A549 (cell line): ENCODE measurements at regions not wholly inside any gene's neighbourhood (a gene's known extent, or its start where the extent isn't known, plus 50 kb on each side); places are given as distances from the start of the nearest gene placed in this dataset.

Experiments
- ATAC-seq, 2 experiments: fragments of 200-7000 bp in 1 of 2; fragments of >200 bp in 1 of 2; cut with Nextera tagmentation in 1 of 2; cut with Tn5 transposase in 1 of 2; 3 replicates each; pipeline versions ENCODE4 v1.8.0 to v1.9.1; 2018 to 2020; ENCODE audit warnings: mild to moderate bottlenecking in 1 of 2, moderate library complexity in 1 of 2
- CTCF ChIA-PET: fragments of 300-600 bp; sonication (Branson Sonifier 250); formaldehyde crosslinking; extraction: SDS; loops from one replicate; lab custom pipeline; 2021; ENCODE audit warnings: antibody characterized with exemption, inconsistent platforms; lab: Yijun Ruan, JAX
- POLR2A ChIA-PET: fragments of 350-600 bp; formaldehyde crosslinking; extraction: SDS; loops from one replicate; lab custom pipeline; 2021; ENCODE audit warnings: antibody characterized with exemption, inconsistent platforms; lab: Yijun Ruan, JAX
- DNase-seq, 2 experiments: peaks; one replicate each; pipeline versions ENCODE4 v3.0.0 to v3.0.0-alpha.2; 2011 to 2016; ENCODE audit warnings: low read depth in 1 of 2, low spot score in 1 of 2
- FAIRE-seq: peaks from 2 replicates; lab custom pipeline; 2011; peaks lifted over from hg19 to GRCh38; lab: Jason Lieb, UNC
- H3K27ac ChIP-seq, 2 experiments: fragments of >200 bp; sonication (Bioruptor Twin); formaldehyde crosslinking; 3 replicates each; pipeline ENCODE4 v1.5.1; 2016 to 2017
- H3K4me1 ChIP-seq: fragments of >200 bp; sonication (Bioruptor Twin); formaldehyde crosslinking; 3 replicates; pipeline ENCODE4 v1.6.1; 2016
- H3K4me2 ChIP-seq: fragments of >200 bp; sonication (Bioruptor Twin); formaldehyde crosslinking; 3 replicates; pipeline ENCODE4 v1.6.1; 2016
- H3K4me3 ChIP-seq: fragments of >200 bp; sonication (Bioruptor Twin); formaldehyde crosslinking; 3 replicates; pipeline ENCODE4 v1.5.1; 2016
- H3K9me3 ChIP-seq: fragments of >200 bp; sonication (Bioruptor Twin); formaldehyde crosslinking; 3 replicates; pipeline ENCODE4 v1.6.1; 2016
- CBX2 ChIP-seq: fragments of 200-600 bp; sonication (generic); IDR thresholded peaks from 2 replicates; pipeline ENCODE4 v1.6.1; 2016; ENCODE audit warnings: low read depth, mild to moderate bottlenecking, borderline replicate concordance
- CEBPB ChIP-seq, 2 experiments: fragments of >200 bp in 1 of 2; sonication (Bioruptor Twin) in 1 of 2; formaldehyde crosslinking in 1 of 2; IDR thresholded peaks; 2 replicates each; pipeline ENCODE4 v1.6.1; 2012 to 2016
- CHD2 ChIP-seq: fragments of 150-350 bp; IDR thresholded peaks from 2 replicates; pipeline ENCODE4 v1.6.1; 2014; ENCODE audit warnings: low read length; ENCODE audit not compliant: partially characterized antibody
- EHF ChIP-seq: fragments of 250-450 bp; sonication (Bioruptor Pico); IDR thresholded peaks from 2 replicates; pipeline ENCODE4 v1.5.0; 2020; ENCODE audit warnings: mild to moderate bottlenecking
- EHMT2 ChIP-seq: fragments of 200-600 bp; sonication (generic); IDR thresholded peaks from 2 replicates; pipeline ENCODE4 v1.6.1; 2016; ENCODE audit warnings: antibody characterized with exemption, low read depth, mild to moderate bottlenecking, moderate library complexity
- EP300 ChIP-seq, 2 experiments: fragments of >200 bp; sonication (Bioruptor Twin); formaldehyde crosslinking; IDR thresholded peaks; 2 replicates in 1 of 2; 3 replicates in 1 of 2; pipeline ENCODE4 v1.6.1; 2016 to 2017
- ESRRA ChIP-seq: fragments of 150-350 bp; IDR thresholded peaks from 2 replicates; pipeline ENCODE4 v1.6.1; 2014; ENCODE audit warnings: mild to moderate bottlenecking, low read length, borderline replicate concordance
- FOSL2 ChIP-seq, 2 experiments: fragments of 450-650 bp in 1 of 2; fragments of >200 bp in 1 of 2; sonication (Bioruptor Twin) in 1 of 2; formaldehyde crosslinking; IDR thresholded peaks; 2 replicates each; pipeline versions ENCODE4 v1.5.0 to v1.6.1; 2016 to 2020; ENCODE audit warnings: mild to moderate bottlenecking in 1 of 2, moderate library complexity in 1 of 2
- FOXS1 ChIP-seq: fragments of 250-450 bp; sonication (Bioruptor Pico); IDR thresholded peaks from 2 replicates; pipeline ENCODE4 v1.5.0; 2020; ENCODE audit warnings: mild to moderate bottlenecking, moderate library complexity
- GATA3 ChIP-seq: IDR thresholded peaks from 2 replicates; pipeline ENCODE4 v1.6.1; 2012; ENCODE audit warnings: borderline replicate concordance
- HEYL ChIP-seq: fragments of 250-450 bp; sonication (Bioruptor Pico); IDR thresholded peaks from 2 replicates; pipeline ENCODE4 v1.8.0; 2021; ENCODE audit warnings: mild to moderate bottlenecking, moderate library complexity
- HOXA7 ChIP-seq: fragments of 250-450 bp; sonication (Bioruptor Pico); IDR thresholded peaks from 2 replicates; pipeline ENCODE4 v1.5.0; 2020; ENCODE audit warnings: mild to moderate bottlenecking, moderate library complexity
- JUN ChIP-seq, 2 experiments: fragments of >200 bp; sonication (Bioruptor Twin); formaldehyde crosslinking; IDR thresholded peaks; 2 replicates in 1 of 2; 3 replicates in 1 of 2; pipeline ENCODE4 v1.6.1; 2016 to 2017
- KDM5A ChIP-seq: fragments of 200-600 bp; sonication (generic); IDR thresholded peaks from 2 replicates; pipeline ENCODE4 v1.6.1; 2016; ENCODE audit warnings: antibody characterized with exemption, mild to moderate bottlenecking
- MAX ChIP-seq: IDR thresholded peaks from 2 replicates; pipeline ENCODE4 v1.6.1; 2012
- NPAS2 ChIP-seq: fragments of 250-450 bp; sonication (Bioruptor Pico); IDR thresholded peaks from 2 replicates; pipeline ENCODE4 v1.8.0; 2022; ENCODE audit warnings: mild to moderate bottlenecking, moderate library complexity, borderline replicate concordance
- NR3C1 ChIP-seq: fragments of >200 bp; sonication (Bioruptor Twin); formaldehyde crosslinking; IDR thresholded peaks from 3 replicates; pipeline ENCODE4 v1.6.1; 2017
- POLR2AphosphoS2 ChIP-seq: conservative IDR thresholded peaks from 2 replicates; pipeline ENCODE4 v1.6.1; 2012; ENCODE audit warnings: low read length, improper control_type of control experiment, inconsistent platforms
- RARB ChIP-seq: fragments of 250-450 bp; sonication (Bioruptor Pico); IDR thresholded peaks from 2 replicates; pipeline ENCODE4 v1.8.0; 2021; ENCODE audit warnings: mild to moderate bottlenecking, moderate library complexity
- RCOR1 ChIP-seq: fragments of 150-350 bp; IDR thresholded peaks from 2 replicates; pipeline ENCODE4 v1.6.1; 2014; ENCODE audit warnings: antibody characterized with exemption, low read length, low read depth
- REST ChIP-seq: fragments of 200-600 bp; sonication (generic); IDR thresholded peaks from 2 replicates; pipeline ENCODE4 v1.6.1; 2016; ENCODE audit warnings: antibody characterized with exemption, mild to moderate bottlenecking, moderate library complexity
- RFX5 ChIP-seq: fragments of 450-650 bp; IDR thresholded peaks from 2 replicates; pipeline ENCODE4 v1.7.1; 2014; ENCODE audit warnings: antibody characterized with exemption, mild to moderate bottlenecking, moderate library complexity
- SREBF2 ChIP-seq: fragments of 450-650 bp; IDR thresholded peaks from 2 replicates; pipeline ENCODE4 v1.6.1; 2014; ENCODE audit warnings: mild to moderate bottlenecking, moderate library complexity
- TFCP2L1 ChIP-seq: fragments of 250-450 bp; sonication (Bioruptor Pico); IDR thresholded peaks from 2 replicates; pipeline ENCODE4 v1.5.0; 2021; ENCODE audit warnings: mild to moderate bottlenecking
- ZNF302 ChIP-seq: fragments of 250-450 bp; sonication (Bioruptor Pico); IDR thresholded peaks from 2 replicates; pipeline ENCODE4 v1.9.0; 2021; ENCODE audit warnings: inconsistent platforms, mild to moderate bottlenecking, moderate library complexity
- WGBS: methylation state at CpG from one replicate; pipeline ENCODE4 v1.1.6; 2017; ENCODE audit errors: missing lambda C conversion rate; 5-methylcytosine and 5-hydroxymethylcytosine counted together
- TF ChIP-seq, protein P1 (sequence below): fragments of >200 bp; sonication (Bioruptor Twin); formaldehyde crosslinking; IDR thresholded peaks from 2 replicates; pipeline ENCODE4 v1.6.1; 2016
- TF ChIP-seq, protein P2 (sequence below): fragments of 150-350 bp; IDR thresholded peaks from 2 replicates; pipeline ENCODE4 v1.6.1; 2014; ENCODE audit warnings: low read depth, mild to moderate bottlenecking, low read length

- no peak for TF ChIP-seq ESRRA
- TF ChIP-seq CBX2: no peak
- TF ChIP-seq, protein P1, sequence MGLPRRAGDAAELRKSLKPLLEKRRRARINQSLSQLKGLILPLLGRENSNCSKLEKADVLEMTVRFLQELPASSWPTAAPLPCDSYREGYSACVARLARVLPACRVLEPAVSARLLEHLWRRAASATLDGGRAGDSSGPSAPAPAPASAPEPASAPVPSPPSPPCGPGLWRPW: no peak
- no peak for TF ChIP-seq CHD2
- TF ChIP-seq REST: no peak
- no peak for TF ChIP-seq TFCP2L1 (CRISPR knock-in tag)
- no peak for TF ChIP-seq EHMT2
- no peak for TF ChIP-seq NR3C1
- no peak for TF ChIP-seq NPAS2 (CRISPR knock-in tag)
- TF ChIP-seq FOXS1 (CRISPR knock-in tag): no peak
- TF ChIP-seq ZNF302 (CRISPR knock-in tag): no peak
- TF ChIP-seq, protein P2, sequence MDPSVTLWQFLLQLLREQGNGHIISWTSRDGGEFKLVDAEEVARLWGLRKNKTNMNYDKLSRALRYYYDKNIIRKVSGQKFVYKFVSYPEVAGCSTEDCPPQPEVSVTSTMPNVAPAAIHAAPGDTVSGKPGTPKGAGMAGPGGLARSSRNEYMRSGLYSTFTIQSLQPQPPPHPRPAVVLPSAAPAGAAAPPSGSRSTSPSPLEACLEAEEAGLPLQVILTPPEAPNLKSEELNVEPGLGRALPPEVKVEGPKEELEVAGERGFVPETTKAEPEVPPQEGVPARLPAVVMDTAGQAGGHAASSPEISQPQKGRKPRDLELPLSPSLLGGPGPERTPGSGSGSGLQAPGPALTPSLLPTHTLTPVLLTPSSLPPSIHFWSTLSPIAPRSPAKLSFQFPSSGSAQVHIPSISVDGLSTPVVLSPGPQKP: no peak
- no peak for TF ChIP-seq FOSL2 (IDR thresholded peaks at IDR 0.05)
- no peak for TF ChIP-seq FOSL2 (CRISPR knock-in tag; IDR thresholded peaks at IDR 0.05)
- Histone ChIP-seq H3K4me2 (no peak overlapping the region), H3K27ac (no peak overlapping the region), H3K4me1 (no peaks in the 10 kb centered on the region), H3K9me3 (no peaks in the 10 kb centered on the region), H3K4me3 (no peak overlapping the region)
- no peak for FAIRE-seq
- POLR2A ChIA-PET: no interaction called here
- no peak for DNase-seq
- ATAC-seq: no peak
- WGBS: 32% methylated on average over 10 of the region's 10 CpGs
- CTCF ChIA-PET: no interaction called here
Observed at GRCh38 chr7:51973071-51973470, 656.5 kb upstream of the COBL start.

DNA sequence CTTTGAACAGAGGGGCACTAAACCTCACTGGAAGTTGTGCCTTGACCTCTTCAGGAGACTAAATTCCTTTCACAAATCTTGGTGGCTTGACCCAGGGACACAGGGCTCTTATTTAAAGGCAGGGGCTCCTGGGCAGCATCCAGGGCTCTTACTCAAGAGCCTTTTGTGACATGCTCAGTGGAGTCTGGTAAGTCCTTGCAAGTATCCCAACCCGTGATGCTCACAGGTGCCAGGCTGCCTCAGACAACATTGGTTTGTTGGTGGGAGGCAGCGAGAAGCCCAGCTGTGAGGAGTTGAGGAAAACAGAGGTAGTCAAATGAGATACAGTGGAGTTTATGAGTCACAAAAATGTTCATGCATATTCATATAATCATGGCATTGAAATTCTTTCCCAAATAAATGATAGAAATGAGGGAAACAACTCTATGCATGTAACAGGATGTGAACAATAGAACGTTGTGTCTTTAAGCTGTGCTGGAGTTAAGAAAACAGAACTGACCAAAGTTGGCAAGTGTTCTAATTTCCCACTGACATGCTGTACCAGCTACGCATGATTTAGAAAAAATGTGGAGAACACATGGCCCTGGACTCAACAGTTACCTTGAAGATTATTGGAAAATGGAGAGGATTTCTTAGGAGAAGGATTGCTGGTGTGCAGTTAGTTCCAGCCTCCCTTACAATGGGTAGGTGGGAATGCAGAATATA, 654.5 kb upstream of the COBL start:
- 6% methylated on average over 4 of the region's 4 CpGs for WGBS
- no peak for DNase-seq
- CTCF ChIA-PET: no interaction called here
- H3K4me1 ChIP-seq: no peaks in the 10 kb centered on the region
- no peak for FAIRE-seq
- no peaks in the 10 kb centered on the region for H3K9me3 ChIP-seq
- H3K4me2 ChIP-seq: no peak overlapping the region
- ATAC-seq: no peak
- H3K27ac ChIP-seq: no peak overlapping the region
- TF ChIP-seq CEBPB (IDR thresholded peaks at IDR 0.05): no peak
- TF ChIP-seq RARB (CRISPR knock-in tag): no peak
- TF ChIP-seq HOXA7 (CRISPR knock-in tag): no peak
- no peak for TF ChIP-seq MAX
- no peak for TF ChIP-seq ESRRA
- TF ChIP-seq REST: no peak
- TF ChIP-seq CBX2: no peak
- no peak for TF ChIP-seq CHD2
- TF ChIP-seq HEYL (CRISPR knock-in tag): no peak
- no peak for TF ChIP-seq NR3C1
- TF ChIP-seq EP300 (IDR thresholded peaks at IDR 0.05): no peak
- no peak for TF ChIP-seq JUN (IDR thresholded peaks at IDR 0.05)
- TF ChIP-seq POLR2AphosphoS2: no peak
- TF ChIP-seq SREBF2: no peak
- TF ChIP-seq NPAS2 (CRISPR knock-in tag): no peak
- TF ChIP-seq KDM5A: no peak
- no peak for TF ChIP-seq RFX5
- no peak for TF ChIP-seq EHF (CRISPR knock-in tag)
- no peak for TF ChIP-seq RCOR1
- TF ChIP-seq GATA3: no peak
- TF ChIP-seq, all 56 proteins: peak for 0
- POLR2A ChIA-PET: no interaction called here
- H3K4me3 ChIP-seq: no peak overlapping the region
